SK-N-SH treated with all-trans-retinoic acid at 6 μM for 48 hours (cell line): ENCODE measurements at regions not wholly inside any gene's neighbourhood (a gene's known extent, or its start where the extent isn't known, plus 50 kb on each side); places are given as distances from the start of the nearest gene placed in this dataset.

Source experiments
- CREB5 ChIP-seq: fragments of 250-450 bp; sonication (Bioruptor Pico); IDR thresholded peaks from 2 replicates; pipeline ENCODE4 v1.5.1; 2020; ENCODE audit warnings: low read depth, mild to moderate bottlenecking, moderate library complexity
- CSDC2 ChIP-seq: fragments of 250-450 bp; sonication (Bioruptor Pico); IDR thresholded peaks from 2 replicates; pipeline ENCODE4 v1.5.0; 2020; ENCODE audit warnings: mild to moderate bottlenecking, moderate library complexity
- OSR1 ChIP-seq: fragments of 250-450 bp; sonication (Bioruptor Pico); IDR thresholded peaks from 2 replicates; pipeline ENCODE4 v1.8.0; 2022; ENCODE audit warnings: moderate library complexity, mild to moderate bottlenecking, inconsistent platforms

GRCh38 chrX:150092549-150092948, 154.3 kb upstream of the EOLA2 start:
- no peak for TF ChIP-seq CSDC2
- TF ChIP-seq CREB5 (CRISPR knock-in tag) = no peak
- no peak for TF ChIP-seq OSR1
